Prostate gland (tissue), 2 donors: ENCODE measurements at regions not wholly inside any gene's neighbourhood (a gene's known extent, or its start where the extent isn't known, plus 50 kb on each side); places are given as distances from the start of the nearest gene placed in this dataset.

Experiments
- CTCF ChIP-seq, 4 experiments: fragments of 200-600 bp in 2 of 4; fragments of 450-650 bp in 2 of 4; sonication (generic) in 2 of 4; IDR thresholded peaks; 1 replicate in 3 of 4; 2 replicates in 1 of 4; pipeline ENCODE4 v1.5.1; 2016 to 2019; ENCODE audit warnings: antibody characterized with exemption in 4 of 4, mild to moderate bottlenecking in 2 of 4, moderate library complexity in 2 of 4
- POLR2A ChIP-seq: fragments of 450-650 bp; IDR thresholded peaks from one replicate; pipeline ENCODE4 v1.6.1; 2016; ENCODE audit warnings: antibody characterized with exemption, mild to moderate bottlenecking

- no peak for TF ChIP-seq CTCF (IDR thresholded peaks at IDR 0.05)
- no peak for TF ChIP-seq POLR2A
Measured at GRCh38 chr18:23356915-23357601, 96.0 kb upstream of the RIOK3 start.
